Keratinocyte (primary cell): ENCODE measurements at regions not wholly inside any gene's neighbourhood (a gene's known extent, or its start where the extent isn't known, plus 50 kb on each side); places are given as distances from the start of the nearest gene placed in this dataset.
A peak's percentile ranks its signal among the peaks of the same experiment; 100 is the strongest.

ENCODE experiments used
- DNase-seq: peaks from one replicate; pipeline ENCODE4 v3.0.0-alpha.2; 2011; ENCODE audit warnings: low read depth, missing footprints, low spot score
- FAIRE-seq: peaks from 2 replicates; lab custom pipeline; 2011; peaks lifted over from hg19 to GRCh38; lab: Jason Lieb, UNC
- H2AFZ ChIP-seq: 2 replicates; pipeline ENCODE4 v1.6.0; 2012; ENCODE audit warnings: low read length, control low read depth, inconsistent platforms; ENCODE audit not compliant: control insufficient read depth
- H3K27ac ChIP-seq: 2 replicates; pipeline ENCODE4 v1.5.1; 2011; ENCODE audit warnings: low read length; ENCODE audit not compliant: control insufficient read depth, insufficient read depth
- H3K27me3 ChIP-seq: 3 replicates; pipeline ENCODE4 v1.6.0; 2011; ENCODE audit warnings: low read length; ENCODE audit not compliant: control insufficient read depth, insufficient read depth; ENCODE audit errors: extremely low read depth
- H3K36me3 ChIP-seq, 2 experiments: 2 replicates in 1 of 2; 3 replicates in 1 of 2; pipeline ENCODE4 v1.5.1; 2011; ENCODE audit warnings: low read length in 2 of 2, mild to moderate bottlenecking in 1 of 2; ENCODE audit not compliant: control insufficient read depth in 2 of 2, insufficient read depth in 2 of 2; ENCODE audit errors: extremely low read depth in 1 of 2
- H3K4me1 ChIP-seq: 3 replicates; pipeline ENCODE4 v1.5.1; 2011; ENCODE audit warnings: low read length; ENCODE audit not compliant: control insufficient read depth, insufficient read depth; ENCODE audit errors: extremely low read depth
- H3K4me2 ChIP-seq: 3 replicates; pipeline ENCODE4 v1.6.0; 2011; ENCODE audit warnings: low read depth, low read length; ENCODE audit not compliant: control insufficient read depth, insufficient read depth; ENCODE audit errors: extremely low read depth
- H3K4me3 ChIP-seq, 3 experiments: fragments of 200-600 bp in 1 of 3; sonication (generic) in 1 of 3; 2 replicates in 2 of 3; 3 replicates in 1 of 3; pipeline ENCODE4 v1.5.1; 2011 to 2016; ENCODE audit warnings: low read length in 3 of 3, mild to moderate bottlenecking in 3 of 3, control low read depth in 2 of 3, inconsistent platforms in 1 of 3, low read depth in 1 of 3, mixed read lengths in 1 of 3, mixed run types in 1 of 3, moderate library complexity in 1 of 3; ENCODE audit not compliant: control insufficient read depth in 2 of 3, insufficient read depth in 2 of 3; ENCODE audit errors: extremely low read depth in 1 of 3
- H3K79me2 ChIP-seq: 2 replicates; pipeline ENCODE4 v1.6.0; 2012; ENCODE audit warnings: low read length; ENCODE audit not compliant: control insufficient read depth, insufficient read depth
- H3K9ac ChIP-seq: 3 replicates; pipeline ENCODE4 v1.6.0; 2011; ENCODE audit warnings: low read length; ENCODE audit not compliant: control insufficient read depth, insufficient read depth; ENCODE audit errors: extremely low read depth
- H3K9me1 ChIP-seq: 3 replicates; pipeline ENCODE4 v1.6.0; 2011; ENCODE audit warnings: low read length; ENCODE audit not compliant: control insufficient read depth, insufficient read depth; ENCODE audit errors: extremely low read depth
- H3K9me3 ChIP-seq: 2 replicates; pipeline ENCODE4 v1.5.1; 2012; ENCODE audit warnings: low read depth, low read length; ENCODE audit not compliant: control insufficient read depth
- H4K20me1 ChIP-seq: 3 replicates; pipeline ENCODE4 v1.6.0; 2011; ENCODE audit warnings: low read length; ENCODE audit not compliant: control insufficient read depth, insufficient read depth; ENCODE audit errors: extremely low read depth
- CTCF ChIP-seq, 3 experiments: IDR thresholded peaks in 1 of 3; conservative IDR thresholded peaks in 1 of 3; optimal IDR thresholded peaks in 1 of 3; 2 replicates in 2 of 3; 3 replicates in 1 of 3; pipeline versions ENCODE3 to v1.5.1; 2011; ENCODE audit warnings: low read length in 3 of 3, mild to moderate bottlenecking in 3 of 3, moderate library complexity in 2 of 3, control low read depth in 1 of 3, inconsistent platforms in 1 of 3; ENCODE audit not compliant: insufficient read depth in 2 of 3; ENCODE audit errors: extremely low read depth in 1 of 3
- EZH2 ChIP-seq: IDR thresholded peaks from one replicate; pipeline ENCODE4 v1.6.1; 2012; ENCODE audit warnings: inconsistent platforms, mild to moderate bottlenecking, low read length, moderate library complexity
- dilution Hi-C: fragments of 300-500 bp; cut with MboI; formaldehyde crosslinking; loops from one replicate; pipeline ENCODE4 v1.7.0; 2020; ENCODE audit warnings: low sequenced_read_pairs; ENCODE audit not compliant: extremely low pct_ligation_motif_present

DNA sequence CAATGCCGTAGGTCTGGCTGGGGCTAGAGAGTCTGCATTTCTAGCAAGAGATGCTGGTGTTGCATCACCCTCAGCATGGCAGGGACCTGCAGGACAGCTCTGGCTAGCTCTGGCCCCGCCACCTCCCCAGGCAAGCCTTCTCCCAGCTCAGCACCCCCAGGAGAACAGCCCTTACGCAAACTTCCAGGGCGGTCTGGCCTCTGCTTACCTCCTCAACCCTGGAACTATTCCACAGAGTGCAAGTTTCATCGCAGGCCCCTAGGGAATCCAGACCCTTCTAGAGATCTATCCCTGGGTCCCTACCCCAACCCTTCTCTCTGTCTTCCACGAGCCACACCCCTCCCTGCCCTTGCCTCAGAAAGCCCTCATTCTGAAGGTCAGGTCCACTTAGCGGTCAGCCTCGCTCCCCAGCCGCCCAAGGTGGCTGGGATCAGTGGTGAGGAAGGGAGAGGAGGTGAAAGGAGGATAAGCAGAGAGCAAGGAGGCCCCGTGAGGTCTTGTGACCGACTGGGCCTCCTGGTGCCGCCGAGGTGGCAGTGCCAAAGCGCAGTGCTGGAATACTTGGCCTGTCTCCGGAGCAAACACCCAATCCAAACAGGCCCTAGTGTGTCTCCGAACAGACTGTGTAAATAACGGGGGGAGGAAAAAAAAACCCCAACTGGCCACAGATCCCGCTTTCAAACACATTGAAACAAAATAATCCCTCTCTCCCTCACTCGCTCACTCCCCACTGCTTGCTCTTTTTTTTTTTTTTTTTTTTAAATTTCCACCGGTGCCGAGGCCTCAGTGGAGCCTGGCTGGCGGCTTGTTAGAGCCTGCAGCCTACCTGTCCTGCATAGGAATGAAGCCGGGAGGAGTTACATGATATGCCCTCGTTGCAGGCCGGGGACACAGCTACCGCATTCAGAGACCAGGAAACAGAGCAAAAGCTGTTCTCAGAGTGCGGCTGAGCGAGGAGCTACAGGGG lies 380.9 kb downstream of the SOX9 start:
- no peaks in the 10 kb centered on the region for H3K36me3 ChIP-seq
- no peaks in the 10 kb centered on the region for H3K27me3 ChIP-seq
- H3K4me1 ChIP-seq = peaks cover 28% of the 10 kb centered on the region
- H3K79me2 ChIP-seq = peaks cover 92% of the 10 kb centered on the region
- H3K4me2 ChIP-seq = peak overlapping the region; percentile 70
- H3K9ac ChIP-seq = peak overlapping the region; percentile 57
- TF ChIP-seq EZH2 = no peak
- no peak for TF ChIP-seq CTCF (optimal IDR thresholded peaks at IDR 0.05 in 1 of 3, IDR thresholded peaks at IDR 0.05 in 1 of 3, conservative IDR thresholded peaks at IDR 0.05 in 1 of 3; ENCODE audit: extremely low read depth in 1 of 3, insufficient read depth in 2 of 3, low read length in 3 of 3)
- H3K9me3 ChIP-seq = no peaks in the 10 kb centered on the region
- peak overlapping the region; percentile 49 for H3K27ac ChIP-seq
- H3K4me3 ChIP-seq = peak overlapping the region in 1 of 3 experiments; percentile 36
- FAIRE-seq (no peak), DNase-seq (no peak)
- peaks cover 12% of the 10 kb centered on the region for H4K20me1 ChIP-seq
- peak overlapping the region; percentile 10 for H2AFZ ChIP-seq
- dilution Hi-C loops = no loop called here
- no peaks in the 10 kb centered on the region for H3K9me1 ChIP-seq

DNA sequence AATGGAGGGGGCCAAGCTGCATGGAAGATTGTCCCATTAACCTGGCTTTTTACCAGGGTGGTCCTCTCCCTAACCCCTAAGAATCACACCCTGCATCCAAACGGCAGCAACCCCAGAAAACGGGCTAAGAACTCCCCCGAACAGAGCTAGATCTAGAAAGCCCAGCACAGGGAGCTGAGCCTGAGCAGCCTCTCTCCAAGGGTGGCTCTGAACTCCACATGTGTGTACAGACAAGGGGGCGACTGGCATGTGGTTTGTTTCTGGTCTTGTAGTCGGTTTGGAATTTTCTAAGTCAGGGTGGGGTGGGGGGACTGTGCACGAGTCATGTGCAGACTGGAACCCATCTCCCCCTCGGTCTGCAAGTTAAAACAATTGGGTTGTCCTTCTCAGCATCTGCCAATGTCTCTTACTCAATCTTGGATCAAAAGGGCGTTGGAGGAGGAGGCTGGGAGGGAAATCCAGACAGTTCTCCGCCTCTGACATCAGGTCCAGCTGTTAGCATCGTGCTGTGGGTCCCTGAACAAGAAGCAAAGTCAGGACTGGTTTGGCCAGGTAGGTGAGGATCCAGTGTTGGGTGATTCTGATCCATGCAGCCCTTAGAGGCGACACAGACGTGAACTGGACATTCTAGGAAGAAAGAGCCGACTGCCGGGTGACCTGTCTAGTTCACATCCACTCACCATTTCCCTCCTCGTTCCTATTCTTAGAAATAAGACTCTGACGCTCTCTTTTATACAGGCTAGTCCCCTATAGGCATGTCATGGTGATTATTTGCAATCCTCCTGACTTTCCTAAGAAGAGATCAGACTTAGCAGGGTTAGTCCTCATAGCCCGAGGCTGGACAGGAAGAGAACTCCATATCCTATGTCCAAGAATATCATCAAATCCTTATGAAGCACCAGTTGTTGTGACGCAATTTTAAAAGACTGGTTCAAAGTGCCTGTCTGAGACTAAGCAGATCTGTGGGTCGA lies 381.8 kb downstream of the SOX9 start:
- Histone ChIP-seq H3K9me1 (no peaks in the 10 kb centered on the region), H4K20me1 (peaks cover 10% of the 10 kb centered on the region), H3K4me3 (peak overlapping the region in 1 of 3 experiments; percentile 36), H3K79me2 (peaks cover 94% of the 10 kb centered on the region), H3K4me2 (peak overlapping the region; percentile 70), H3K27me3 (no peaks in the 10 kb centered on the region), H3K36me3 (no peaks in the 10 kb centered on the region), H3K4me1 (peaks cover 28% of the 10 kb centered on the region), H3K27ac (peak overlapping the region; percentile 49), H2AFZ (no peak overlapping the region), H3K9ac (peak overlapping the region; percentile 57), H3K9me3 (no peaks in the 10 kb centered on the region)
- TF ChIP-seq CTCF (optimal IDR thresholded peaks at IDR 0.05 in 1 of 3, IDR thresholded peaks at IDR 0.05 in 1 of 3, conservative IDR thresholded peaks at IDR 0.05 in 1 of 3; ENCODE audit: extremely low read depth in 1 of 3, insufficient read depth in 2 of 3, low read length in 3 of 3) (no peak), EZH2 (no peak)
- FAIRE-seq (peak; percentile 29), DNase-seq (peak; percentile 30)
- dilution Hi-C loops = no loop called here
